ENCODE measurements at regions not wholly inside any gene's neighbourhood (a gene's known extent, or its start where the extent isn't known, plus 50 kb on each side); places are given as distances from the start of the nearest gene placed in this dataset.
"Not testable (repeated sequence)": the region's sequence is repeated elsewhere in the genome, so short reads cannot be mapped to it uniquely, and the experiment has no call there.

DNA sequence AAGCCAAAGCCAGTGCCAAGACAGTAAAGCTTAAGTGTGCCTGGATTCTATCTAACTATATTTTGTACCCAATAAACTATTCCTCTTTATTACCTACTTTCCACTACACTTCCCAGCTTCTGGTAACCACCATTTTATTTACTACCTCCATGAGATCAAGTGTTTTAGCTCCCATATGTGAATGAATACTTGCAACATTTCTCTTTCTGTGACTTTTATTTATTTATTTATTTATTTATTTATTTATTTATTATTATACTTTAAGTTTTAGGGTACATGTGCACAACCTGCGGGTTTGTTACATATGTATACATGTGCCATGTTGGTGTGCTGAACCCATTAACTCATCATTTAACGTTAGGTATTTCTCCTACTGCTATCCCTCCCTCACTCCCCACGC lies 582.1 kb downstream of the AMY1C start:
- intact Hi-C loops (cut with DNase I; ENCODE audit: low total_unique reads), result no loop called here
- no peak for TF ChIP-seq POLR2A (IDR thresholded peaks at IDR 0.05)
- TF ChIP-seq, protein P1, sequence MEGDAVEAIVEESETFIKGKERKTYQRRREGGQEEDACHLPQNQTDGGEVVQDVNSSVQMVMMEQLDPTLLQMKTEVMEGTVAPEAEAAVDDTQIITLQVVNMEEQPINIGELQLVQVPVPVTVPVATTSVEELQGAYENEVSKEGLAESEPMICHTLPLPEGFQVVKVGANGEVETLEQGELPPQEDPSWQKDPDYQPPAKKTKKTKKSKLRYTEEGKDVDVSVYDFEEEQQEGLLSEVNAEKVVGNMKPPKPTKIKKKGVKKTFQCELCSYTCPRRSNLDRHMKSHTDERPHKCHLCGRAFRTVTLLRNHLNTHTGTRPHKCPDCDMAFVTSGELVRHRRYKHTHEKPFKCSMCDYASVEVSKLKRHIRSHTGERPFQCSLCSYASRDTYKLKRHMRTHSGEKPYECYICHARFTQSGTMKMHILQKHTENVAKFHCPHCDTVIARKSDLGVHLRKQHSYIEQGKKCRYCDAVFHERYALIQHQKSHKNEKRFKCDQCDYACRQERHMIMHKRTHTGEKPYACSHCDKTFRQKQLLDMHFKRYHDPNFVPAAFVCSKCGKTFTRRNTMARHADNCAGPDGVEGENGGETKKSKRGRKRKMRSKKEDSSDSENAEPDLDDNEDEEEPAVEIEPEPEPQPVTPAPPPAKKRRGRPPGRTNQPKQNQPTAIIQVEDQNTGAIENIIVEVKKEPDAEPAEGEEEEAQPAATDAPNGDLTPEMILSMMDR (IDR thresholded peaks at IDR 0.05), result no peak
- DNase-seq (ENCODE audit: low spot score in 2 of 2), result no peak
- no peak overlapping the region for H3K4me3 ChIP-seq (ENCODE audit: low read depth, poor library complexity, severe bottlenecking)
- WGBS, 2 donors, result 87 to 91% methylated on average over 2 to 3 of the region's 3 CpGs

DNA sequence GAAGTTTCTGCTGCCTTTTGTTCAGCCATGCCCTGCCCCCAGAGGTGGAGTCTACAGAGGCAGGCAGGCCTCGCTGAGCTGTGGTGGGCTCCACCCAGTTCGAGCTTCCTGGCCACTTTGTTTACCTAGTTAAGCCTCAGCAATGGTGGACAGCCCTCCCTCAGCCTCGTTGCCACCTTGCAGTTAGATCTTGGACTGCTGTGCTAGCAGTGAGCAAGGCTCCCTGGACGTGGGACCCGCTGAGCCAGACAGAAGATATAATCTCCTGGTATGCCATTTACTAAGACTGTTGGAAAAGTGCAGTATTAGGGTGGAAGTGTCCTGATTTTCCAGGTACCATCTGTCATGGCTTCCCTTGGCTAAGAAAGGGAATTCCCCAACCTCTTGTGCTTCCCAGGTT lies 588.2 kb downstream of the AMY1C start:
- 62 to 70% methylated on average over 5 of the region's 5 CpGs for WGBS, 2 donors
- H3K4me3 ChIP-seq (ENCODE audit: low read depth, poor library complexity, severe bottlenecking); DNase-seq (ENCODE audit: low spot score in 2 of 2); intact Hi-C loops (cut with DNase I; ENCODE audit: low total_unique reads): not testable (repeated sequence)

DNA sequence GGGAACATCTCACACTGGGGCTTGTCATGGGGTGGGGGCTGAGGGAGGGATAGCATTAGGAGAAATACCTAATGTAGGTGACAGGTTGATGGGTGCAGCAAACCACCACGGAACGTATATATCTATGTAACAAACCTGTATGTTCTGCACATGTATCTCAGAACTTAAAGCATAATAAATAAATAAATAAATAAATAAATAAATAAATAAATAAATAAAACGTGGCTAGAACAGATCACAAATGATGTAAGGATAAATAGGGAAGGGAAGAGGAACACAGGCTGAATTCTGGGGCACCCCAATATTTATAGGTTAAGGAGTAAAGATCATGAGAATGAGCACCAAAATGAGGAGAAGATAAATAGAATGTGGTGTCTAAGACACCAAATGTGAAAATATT lies 592.2 kb downstream of the AMY1C start:
- intact Hi-C loops (cut with DNase I; ENCODE audit: low total_unique reads), result no loop called here
- no peak overlapping the region for H3K4me3 ChIP-seq (ENCODE audit: low read depth, poor library complexity, severe bottlenecking)
- DNase-seq (ENCODE audit: low spot score in 2 of 2), result no peak
- WGBS, 2 donors, result 65 to 66% methylated on average over 3 of the region's 3 CpGs
- TF ChIP-seq POLR2A (IDR thresholded peaks at IDR 0.05), result no peak
- TF ChIP-seq, protein P1 (IDR thresholded peaks at IDR 0.05), result no peak

DNA sequence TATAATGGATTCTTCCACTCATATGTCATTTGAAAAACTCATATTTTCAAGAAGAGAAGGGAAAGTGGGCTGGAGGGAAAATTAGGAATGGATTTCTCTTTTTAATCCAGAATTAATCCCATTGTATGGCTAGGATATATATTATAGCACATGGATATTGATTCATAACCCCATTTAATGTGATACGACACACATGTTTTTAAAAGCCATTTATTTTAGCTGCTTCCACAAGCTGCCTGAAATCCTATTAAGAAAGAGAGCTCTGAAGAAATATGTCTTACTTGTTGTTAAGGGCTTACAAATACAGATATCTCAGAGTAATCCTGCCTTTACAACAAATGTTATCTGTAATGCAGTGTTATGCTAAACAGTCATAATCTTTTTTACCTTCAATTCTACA lies 598.6 kb downstream of the AMY1C start:
- H3K4me3 ChIP-seq (ENCODE audit: low read depth, poor library complexity, severe bottlenecking), result no peak overlapping the region
- intact Hi-C loops (cut with DNase I; ENCODE audit: low total_unique reads), result no loop called here
- TF ChIP-seq, protein P1 (IDR thresholded peaks at IDR 0.05), result no peak
- TF ChIP-seq POLR2A (IDR thresholded peaks at IDR 0.05), result no peak
- DNase-seq (ENCODE audit: low spot score in 2 of 2), result no peak
- WGBS, 2 donors, result 77 to 80% methylated on average over 1 of the region's 1 CpG

DNA sequence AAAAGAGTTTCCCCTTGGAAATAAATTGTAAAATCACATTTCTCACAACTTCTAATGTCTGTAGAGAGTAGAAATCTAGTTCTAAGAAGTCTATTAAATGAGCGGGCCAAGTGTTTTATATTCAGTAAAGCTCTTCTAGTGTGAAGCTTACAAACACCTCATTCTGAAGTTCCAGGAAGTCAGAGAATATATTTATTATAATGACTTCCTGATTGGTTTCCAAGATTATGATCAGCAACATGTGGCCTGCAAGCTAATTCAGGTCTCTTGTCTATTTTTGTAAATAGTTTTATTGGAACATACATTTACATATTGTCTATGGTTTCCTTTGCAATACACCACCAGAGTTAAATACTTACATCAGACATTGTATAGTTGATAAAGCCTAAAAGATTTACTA lies 603.9 kb downstream of the AMY1C start:
- no peak for DNase-seq (ENCODE audit: low spot score in 2 of 2)
- H3K4me3 ChIP-seq (ENCODE audit: low read depth, poor library complexity, severe bottlenecking), result no peak overlapping the region
- 39 to 58% methylated on average over 1 of the region's 1 CpG for WGBS, 2 donors
- intact Hi-C loops (cut with DNase I; ENCODE audit: low total_unique reads), result no loop called here
- TF ChIP-seq POLR2A (IDR thresholded peaks at IDR 0.05), result no peak
- TF ChIP-seq, protein P1 (IDR thresholded peaks at IDR 0.05), result no peak

DNA sequence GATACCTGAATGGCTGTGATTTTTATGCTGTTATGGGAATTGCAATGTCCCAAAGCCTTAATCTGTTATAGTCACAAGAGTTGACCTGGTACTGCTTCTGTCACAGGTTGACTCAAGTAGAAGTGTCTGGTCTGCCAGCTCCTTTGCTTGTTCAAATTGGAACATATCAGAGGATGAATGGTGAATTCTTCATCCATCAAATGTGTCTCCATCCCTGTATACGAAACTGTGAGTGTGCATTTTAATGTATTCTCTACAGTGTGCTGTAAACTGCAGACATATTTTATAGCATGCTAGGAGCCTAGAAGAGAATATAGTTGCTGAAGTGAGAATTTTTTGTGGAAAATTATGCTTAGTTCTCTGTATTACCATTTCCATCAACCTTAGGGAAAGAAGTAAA lies 608.4 kb downstream of the AMY1C start:
- intact Hi-C loops (cut with DNase I; ENCODE audit: low total_unique reads), result no loop called here
- H3K4me3 ChIP-seq (ENCODE audit: low read depth, poor library complexity, severe bottlenecking), result no peak overlapping the region
- WGBS, 2 donors, result 62 to 71% methylated on average over 1 of the region's 1 CpG
- no peak for TF ChIP-seq POLR2A (IDR thresholded peaks at IDR 0.05)
- TF ChIP-seq, protein P1 (IDR thresholded peaks at IDR 0.05), result no peak
- DNase-seq (ENCODE audit: low spot score in 2 of 2), result no peak
